Neuron (in vitro differentiated cells): ENCODE measurements at regions not wholly inside any gene's neighbourhood (a gene's known extent, or its start where the extent isn't known, plus 50 kb on each side); places are given as distances from the start of the nearest gene placed in this dataset.

Experiments
- H2AFZ ChIP-seq: one replicate; pipeline ENCODE4 v1.6.1; 2013; ENCODE audit warnings: low read depth, mild to moderate bottlenecking, inconsistent platforms, low read length, moderate library complexity
- H3K27me3 ChIP-seq: one replicate; pipeline ENCODE4 v1.6.1; 2013; ENCODE audit warnings: low read length; ENCODE audit not compliant: insufficient read depth
- H3K36me3 ChIP-seq: one replicate; pipeline ENCODE4 v1.6.1; 2013; ENCODE audit warnings: low read length; ENCODE audit not compliant: insufficient read depth
- H3K4me1 ChIP-seq: one replicate; pipeline ENCODE4 v1.6.1; 2013; ENCODE audit warnings: low read length; ENCODE audit not compliant: insufficient read depth
- H3K4me3 ChIP-seq: 2 replicates; pipeline ENCODE4 v1.5.1; 2013; ENCODE audit warnings: mild to moderate bottlenecking, low read length, moderate library complexity
- H3K9me3 ChIP-seq: one replicate; pipeline ENCODE4 v1.6.1; 2013; ENCODE audit warnings: low read length

DNA sequence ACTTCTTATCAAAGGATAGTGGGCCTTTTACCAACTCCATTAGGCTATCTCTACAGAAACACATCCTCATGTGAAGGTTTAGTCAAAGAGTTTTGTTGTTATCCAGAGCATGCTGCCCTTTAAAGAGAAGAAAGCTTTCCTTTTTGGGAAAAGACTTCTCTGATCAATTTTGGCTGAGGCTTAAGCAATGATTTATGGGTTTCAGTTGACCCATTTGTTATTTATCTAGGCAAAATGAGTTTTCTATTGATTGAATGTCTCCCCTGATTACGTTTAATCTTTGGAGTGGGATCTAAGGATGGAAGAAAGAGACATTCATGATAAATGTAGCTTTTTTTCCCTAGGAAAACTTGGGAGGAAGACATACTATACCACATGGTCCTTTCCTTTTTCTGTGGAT, 326.6 kb upstream of the JAG1 start:
- H3K4me1 ChIP-seq: no peaks in the 10 kb centered on the region
- H3K27me3 ChIP-seq: no peaks in the 10 kb centered on the region
- H3K4me3 ChIP-seq: no peak overlapping the region
- H2AFZ ChIP-seq: no peak overlapping the region
- no peaks in the 10 kb centered on the region for H3K36me3 ChIP-seq
- no peaks in the 10 kb centered on the region for H3K9me3 ChIP-seq

DNA sequence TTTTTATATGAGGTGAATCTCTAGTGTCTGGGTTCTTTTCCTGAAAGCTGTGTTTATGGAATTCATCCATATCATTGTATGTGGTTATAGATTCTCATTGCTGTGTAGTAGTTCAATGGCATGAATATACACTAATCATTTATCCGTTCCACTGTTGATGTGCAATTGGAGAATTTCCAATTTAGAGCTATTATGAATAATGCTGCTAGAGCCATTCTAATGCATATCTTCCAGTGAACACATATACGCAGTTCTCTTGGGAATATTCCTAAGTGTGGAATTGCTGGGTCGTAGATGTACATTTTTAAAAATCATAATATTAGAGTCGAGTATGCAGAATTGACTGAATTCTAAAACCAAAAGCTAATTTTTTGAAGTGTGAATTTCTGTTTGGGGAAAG, 327.5 kb upstream of the JAG1 start:
- Histone ChIP-seq H2AFZ (no peak overlapping the region), H3K4me3 (no peak overlapping the region), H3K27me3 (no peaks in the 10 kb centered on the region), H3K36me3 (no peaks in the 10 kb centered on the region), H3K4me1 (no peaks in the 10 kb centered on the region), H3K9me3 (no peaks in the 10 kb centered on the region)

DNA sequence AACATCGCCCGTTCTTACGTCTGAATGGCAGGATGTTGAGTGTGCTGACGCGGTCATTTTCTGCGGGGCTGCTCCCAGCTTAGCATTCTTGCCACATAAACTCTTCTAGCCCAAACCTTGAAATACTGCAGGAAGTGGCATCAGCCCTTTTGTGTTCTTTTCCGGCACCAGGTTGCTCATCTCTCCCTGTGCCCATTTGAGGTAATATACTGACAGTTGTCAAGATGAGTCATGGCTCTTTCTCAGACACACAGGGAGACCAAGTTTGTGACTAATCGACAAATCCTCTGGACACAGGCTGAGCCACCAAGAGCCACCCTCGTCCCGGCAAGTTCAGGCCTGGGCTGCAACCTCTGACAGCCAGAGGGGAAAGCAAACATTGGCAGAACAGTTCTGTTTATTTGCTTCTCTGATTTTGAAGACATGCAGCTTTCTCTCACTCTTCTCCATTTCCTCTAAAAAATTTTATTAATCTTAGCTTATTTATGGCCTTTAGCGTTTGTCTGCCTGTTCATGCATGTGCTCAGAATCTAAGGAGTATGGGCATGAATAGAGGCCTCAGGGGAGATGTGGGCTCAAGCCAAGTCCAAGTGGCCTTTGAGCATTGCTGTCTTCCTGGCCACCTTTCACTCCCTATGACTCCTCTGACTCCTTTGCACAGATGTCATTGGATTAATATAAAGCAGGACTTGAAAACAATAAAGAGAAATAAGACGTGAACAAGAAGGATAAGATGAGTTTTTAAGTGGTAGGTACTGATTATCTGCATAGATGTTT, 328.2 kb upstream of the JAG1 start:
- Histone ChIP-seq H3K27me3 (no peaks in the 10 kb centered on the region), H2AFZ (no peak overlapping the region), H3K9me3 (no peaks in the 10 kb centered on the region), H3K4me1 (no peaks in the 10 kb centered on the region), H3K4me3 (no peak overlapping the region), H3K36me3 (no peaks in the 10 kb centered on the region)

GRCh38 chr20:11003341-11003740, 329.5 kb upstream of the JAG1 start:
- Histone ChIP-seq H3K27me3 (no peaks in the 10 kb centered on the region), H3K36me3 (no peaks in the 10 kb centered on the region), H3K4me3 (no peak overlapping the region), H3K4me1 (no peaks in the 10 kb centered on the region), H2AFZ (no peak overlapping the region), H3K9me3 (no peaks in the 10 kb centered on the region)

DNA sequence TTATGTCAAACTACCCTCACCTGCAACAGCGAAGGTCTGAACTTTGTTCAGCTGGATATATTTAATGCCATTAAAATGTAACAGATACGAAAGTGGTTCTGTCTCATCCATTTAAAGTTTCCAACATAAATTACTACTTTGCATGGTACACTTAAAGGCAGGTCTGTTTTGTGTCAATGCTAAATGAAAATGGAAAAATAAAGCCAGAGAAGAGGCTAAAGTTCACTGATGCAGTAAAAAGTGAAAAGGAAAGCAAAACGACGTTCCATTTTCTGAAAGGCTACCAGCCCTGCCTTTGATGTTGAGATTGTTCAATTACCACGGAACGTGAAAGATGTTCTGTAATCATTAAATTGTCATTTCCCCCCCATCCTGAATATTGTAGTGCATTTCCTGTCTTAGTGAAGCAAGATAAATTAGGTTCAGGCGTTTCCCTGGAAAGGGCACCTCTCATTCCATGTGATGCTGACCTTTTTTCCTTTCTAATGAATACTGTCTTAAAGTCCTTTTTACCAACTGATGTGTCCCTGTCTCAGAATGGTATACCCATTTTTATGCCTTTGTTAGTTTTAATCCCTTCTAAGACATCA, 334.7 kb upstream of the JAG1 start:
- Histone ChIP-seq H3K9me3 (no peaks in the 10 kb centered on the region), H3K27me3 (no peaks in the 10 kb centered on the region), H3K4me1 (no peaks in the 10 kb centered on the region), H3K4me3 (no peak overlapping the region), H2AFZ (no peak overlapping the region), H3K36me3 (no peaks in the 10 kb centered on the region)

GRCh38 chr20:11011653-11012052, 337.9 kb upstream of the JAG1 start:
- Histone ChIP-seq H3K4me1 (no peaks in the 10 kb centered on the region), H2AFZ (no peak overlapping the region), H3K9me3 (no peaks in the 10 kb centered on the region), H3K4me3 (no peak overlapping the region), H3K36me3 (no peaks in the 10 kb centered on the region), H3K27me3 (no peaks in the 10 kb centered on the region)

GRCh38 chr20:11012975-11013374, 339.2 kb upstream of the JAG1 start:
- Histone ChIP-seq H3K27me3 (no peaks in the 10 kb centered on the region), H2AFZ (no peak overlapping the region), H3K36me3 (no peaks in the 10 kb centered on the region), H3K4me1 (no peaks in the 10 kb centered on the region), H3K9me3 (no peaks in the 10 kb centered on the region), H3K4me3 (no peak overlapping the region)

DNA sequence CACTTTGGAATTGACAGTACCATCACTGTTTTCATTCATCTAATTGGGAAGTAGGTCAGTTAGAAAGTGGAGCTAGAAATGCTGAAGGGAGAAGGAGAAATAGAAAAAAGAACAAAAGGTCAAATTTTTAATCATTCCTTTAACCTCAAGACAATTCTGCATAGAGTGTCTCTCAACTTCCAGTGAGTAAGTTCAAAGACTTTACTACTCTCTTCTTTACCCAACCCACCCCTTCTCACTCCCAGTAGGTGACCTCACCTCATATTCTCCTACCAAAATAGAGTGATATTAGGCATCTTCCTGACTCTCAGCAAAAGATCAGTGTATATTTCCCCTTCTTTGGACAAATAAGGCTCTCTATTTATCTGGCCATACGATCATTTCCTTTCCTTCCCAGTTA, 340.0 kb upstream of the JAG1 start:
- no peaks in the 10 kb centered on the region for H3K27me3 ChIP-seq
- no peaks in the 10 kb centered on the region for H3K4me1 ChIP-seq
- H3K36me3 ChIP-seq: no peaks in the 10 kb centered on the region
- H2AFZ ChIP-seq: no peak overlapping the region
- H3K4me3 ChIP-seq: no peak overlapping the region
- no peaks in the 10 kb centered on the region for H3K9me3 ChIP-seq

DNA sequence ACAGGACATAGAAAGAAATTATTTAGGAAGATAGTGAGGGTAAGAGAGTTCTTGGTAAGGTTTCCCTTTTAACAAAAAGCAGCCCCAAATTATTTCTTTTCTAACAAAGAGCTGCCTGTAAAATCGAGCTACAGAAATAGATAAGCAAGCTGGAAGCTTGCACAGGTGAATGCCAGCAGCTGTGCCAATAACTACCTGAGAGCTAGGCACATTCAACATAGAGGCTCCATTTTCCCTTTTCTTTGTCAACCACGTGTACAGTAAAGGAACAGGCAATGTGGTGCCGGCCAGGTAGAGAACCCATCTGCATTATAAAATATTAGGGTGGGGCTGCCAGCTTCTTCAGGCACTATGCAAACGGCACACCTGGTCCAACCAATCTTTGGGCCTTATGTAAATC, 341.6 kb upstream of the JAG1 start:
- Histone ChIP-seq H3K36me3 (no peaks in the 10 kb centered on the region), H3K27me3 (no peaks in the 10 kb centered on the region), H3K4me3 (no peak overlapping the region), H2AFZ (no peak overlapping the region), H3K4me1 (no peaks in the 10 kb centered on the region), H3K9me3 (no peaks in the 10 kb centered on the region)

DNA sequence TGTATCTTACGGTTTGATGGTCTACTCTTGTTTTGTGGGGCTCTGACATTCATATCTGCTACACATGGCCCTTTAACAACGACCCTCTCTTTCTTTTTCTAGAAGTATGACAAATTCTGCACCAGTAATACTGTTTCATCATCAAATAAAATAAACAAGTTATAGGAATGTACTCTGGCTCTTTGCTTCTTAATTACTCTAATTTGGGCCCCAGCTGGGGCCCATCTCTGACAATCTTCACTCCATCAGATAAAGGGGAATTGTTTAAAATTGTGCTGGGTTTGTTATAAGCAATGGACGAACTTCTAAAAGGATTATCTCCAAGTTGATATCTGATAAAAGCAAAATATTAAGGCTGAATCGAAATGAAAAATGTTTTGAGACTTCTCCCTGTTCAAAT, 343.6 kb upstream of the JAG1 start:
- Histone ChIP-seq H3K36me3 (no peaks in the 10 kb centered on the region), H3K4me1 (no peaks in the 10 kb centered on the region), H3K9me3 (no peaks in the 10 kb centered on the region), H2AFZ (no peak overlapping the region), H3K4me3 (no peak overlapping the region), H3K27me3 (no peaks in the 10 kb centered on the region)

DNA sequence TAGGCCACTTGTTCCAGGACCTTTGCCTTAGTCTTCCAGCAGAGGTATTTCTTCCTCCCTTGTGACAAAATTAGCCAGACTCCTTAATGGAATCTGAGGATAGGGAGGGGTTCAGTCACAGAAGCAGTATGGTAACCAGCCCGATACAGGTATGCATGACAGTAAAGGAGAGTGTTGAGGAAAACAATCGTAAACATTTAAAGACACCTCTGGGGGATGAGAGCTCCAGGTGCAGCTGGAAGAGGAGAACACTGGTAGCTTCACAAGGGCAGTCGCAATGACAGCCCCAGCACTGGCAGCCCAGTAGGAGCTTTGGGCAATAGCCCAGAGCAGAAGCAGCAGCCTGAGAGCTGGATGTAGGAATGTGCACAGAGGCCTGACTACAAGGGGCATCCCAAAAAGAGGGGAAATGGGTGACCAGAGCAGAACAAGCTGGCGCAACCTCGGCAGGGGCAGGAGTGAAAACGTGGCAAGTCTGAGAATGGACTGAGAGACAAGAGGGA, 344.9 kb upstream of the JAG1 start:
- H2AFZ ChIP-seq: no peak overlapping the region
- H3K27me3 ChIP-seq: no peaks in the 10 kb centered on the region
- no peaks in the 10 kb centered on the region for H3K4me1 ChIP-seq
- no peaks in the 10 kb centered on the region for H3K36me3 ChIP-seq
- no peaks in the 10 kb centered on the region for H3K9me3 ChIP-seq
- H3K4me3 ChIP-seq: no peak overlapping the region

DNA sequence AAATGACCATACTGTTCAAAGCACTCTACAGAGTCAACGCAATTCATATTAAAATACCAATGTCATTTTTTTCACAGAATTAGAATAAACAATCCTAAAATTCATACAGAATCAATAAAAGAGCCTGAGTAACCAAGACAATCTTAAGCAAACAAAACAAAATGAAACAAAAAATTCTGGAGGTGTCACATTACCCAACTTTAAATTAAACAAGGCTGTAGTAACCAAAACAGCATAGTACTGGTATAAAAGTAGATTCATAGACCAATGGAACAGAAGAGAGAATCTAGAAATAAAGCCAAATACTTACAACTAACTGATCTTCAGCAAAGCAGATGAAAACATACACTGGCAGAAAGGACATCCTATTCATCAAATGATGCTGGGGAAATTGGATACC, 346.9 kb upstream of the JAG1 start:
- Histone ChIP-seq H3K9me3 (no peaks in the 10 kb centered on the region), H3K36me3 (no peaks in the 10 kb centered on the region), H3K4me1 (no peaks in the 10 kb centered on the region), H2AFZ (no peak overlapping the region), H3K27me3 (no peaks in the 10 kb centered on the region), H3K4me3 (no peak overlapping the region)

- H3K4me3 ChIP-seq: no peak overlapping the region
- H3K27me3 ChIP-seq: no peaks in the 10 kb centered on the region
- no peak overlapping the region for H2AFZ ChIP-seq
- no peaks in the 10 kb centered on the region for H3K9me3 ChIP-seq
- no peaks in the 10 kb centered on the region for H3K36me3 ChIP-seq
- no peaks in the 10 kb centered on the region for H3K4me1 ChIP-seq
Observed at GRCh38 chr20:11027224-11027623, 353.4 kb upstream of the JAG1 start.

GRCh38 chr20:11030351-11030750, 356.6 kb upstream of the JAG1 start:
- Histone ChIP-seq H3K4me1 (no peaks in the 10 kb centered on the region), H3K36me3 (no peaks in the 10 kb centered on the region), H2AFZ (no peak overlapping the region), H3K9me3 (no peaks in the 10 kb centered on the region), H3K27me3 (no peaks in the 10 kb centered on the region), H3K4me3 (no peak overlapping the region)
